Right lobe of liver (tissue), 4 donors: ENCODE measurements at regions not wholly inside any gene's neighbourhood (a gene's known extent, or its start where the extent isn't known, plus 50 kb on each side); places are given as distances from the start of the nearest gene placed in this dataset.

Source experiments
- POLR2A ChIP-seq: fragments of 450-650 bp; IDR thresholded peaks from one replicate; pipeline ENCODE4 v1.6.1; 2017; ENCODE audit warnings: antibody characterized with exemption, mild to moderate bottlenecking
- TF ChIP-seq, protein P1 (sequence below), 4 donors: fragments of 200-600 bp in 3 of 4; fragments of 450-650 bp in 1 of 4; IDR thresholded peaks; one replicate each; pipeline versions ENCODE4 v1.5.1 to v1.8.0; 2016 to 2022; ENCODE audit warnings: antibody characterized with exemption in 4 of 4, mild to moderate bottlenecking in 2 of 4
- donor health status: DM: no; HTN: no; CAD: no.
- donor health status: DM: no; HTN: no; CAD: no.
- donor health status: DM: no; HTN: yes; CAD: no.

DNA sequence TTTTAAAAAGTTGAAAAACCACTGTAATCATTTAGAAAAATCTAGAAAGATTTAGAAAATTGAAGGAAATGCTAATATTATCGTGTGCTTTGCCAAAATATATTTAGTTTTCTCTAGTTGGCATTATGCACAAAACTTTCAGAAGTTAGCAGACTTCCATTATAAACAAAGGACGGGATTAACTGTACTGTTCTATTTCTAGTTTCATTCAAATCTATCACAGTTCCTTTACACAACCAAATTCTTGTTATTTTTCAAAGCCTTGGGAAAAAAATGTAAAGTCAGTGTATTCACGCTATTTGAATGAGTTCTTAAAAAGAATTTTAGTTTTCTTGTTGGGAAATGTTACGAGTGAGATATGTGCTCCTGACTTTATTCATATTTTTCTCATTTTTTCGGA, 277.8 kb downstream of the LMO7 start:
- TF ChIP-seq, protein P1, sequence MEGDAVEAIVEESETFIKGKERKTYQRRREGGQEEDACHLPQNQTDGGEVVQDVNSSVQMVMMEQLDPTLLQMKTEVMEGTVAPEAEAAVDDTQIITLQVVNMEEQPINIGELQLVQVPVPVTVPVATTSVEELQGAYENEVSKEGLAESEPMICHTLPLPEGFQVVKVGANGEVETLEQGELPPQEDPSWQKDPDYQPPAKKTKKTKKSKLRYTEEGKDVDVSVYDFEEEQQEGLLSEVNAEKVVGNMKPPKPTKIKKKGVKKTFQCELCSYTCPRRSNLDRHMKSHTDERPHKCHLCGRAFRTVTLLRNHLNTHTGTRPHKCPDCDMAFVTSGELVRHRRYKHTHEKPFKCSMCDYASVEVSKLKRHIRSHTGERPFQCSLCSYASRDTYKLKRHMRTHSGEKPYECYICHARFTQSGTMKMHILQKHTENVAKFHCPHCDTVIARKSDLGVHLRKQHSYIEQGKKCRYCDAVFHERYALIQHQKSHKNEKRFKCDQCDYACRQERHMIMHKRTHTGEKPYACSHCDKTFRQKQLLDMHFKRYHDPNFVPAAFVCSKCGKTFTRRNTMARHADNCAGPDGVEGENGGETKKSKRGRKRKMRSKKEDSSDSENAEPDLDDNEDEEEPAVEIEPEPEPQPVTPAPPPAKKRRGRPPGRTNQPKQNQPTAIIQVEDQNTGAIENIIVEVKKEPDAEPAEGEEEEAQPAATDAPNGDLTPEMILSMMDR (IDR thresholded peaks at IDR 0.05) = no peak
- no peak for TF ChIP-seq POLR2A
